Kidney (tissue), 13 donors: ENCODE measurements at regions not wholly inside any gene's neighbourhood (a gene's known extent, or its start where the extent isn't known, plus 50 kb on each side); places are given as distances from the start of the nearest gene placed in this dataset.

Source experiments
- DNase-seq, 5 donors: peaks; one replicate each; pipeline ENCODE4 v3.0.0-alpha.2; 2013 to 2020
- FAIRE-seq: peaks from 2 replicates; lab custom pipeline; 2012; peaks lifted over from hg19 to GRCh38; lab: Jason Lieb, UNC
- H3K27ac ChIP-seq, 2 donors: one replicate each; pipeline ENCODE4 v1.7.0; 2013; ENCODE audit warnings: low read depth in 2 of 2, low read length in 2 of 2, inconsistent platforms in 1 of 2
- H3K27me3 ChIP-seq: one replicate; pipeline ENCODE4 v1.7.1; 2013; ENCODE audit warnings: low read length, inconsistent platforms; ENCODE audit not compliant: control insufficient read depth, insufficient read depth
- H3K36me3 ChIP-seq, 3 donors: one replicate each; pipeline versions ENCODE4 v1.7.0 to v1.7.1; 2013; ENCODE audit warnings: low read length in 3 of 3, control low read depth in 1 of 3, inconsistent platforms in 1 of 3; ENCODE audit not compliant: insufficient read depth in 3 of 3, control insufficient read depth in 2 of 3
- H3K4me1 ChIP-seq, 3 donors: one replicate each; pipeline versions ENCODE4 v1.7.0 to v1.7.1; 2013; ENCODE audit warnings: low read length in 3 of 3, inconsistent platforms in 1 of 3, low read depth in 1 of 3; ENCODE audit not compliant: control insufficient read depth in 2 of 3, insufficient read depth in 2 of 3
- H3K4me3 ChIP-seq, 3 donors: one replicate each; pipeline versions ENCODE4 v1.7.0 to v1.8.1; 2013; ENCODE audit warnings: low read length in 3 of 3, control low read depth in 1 of 3, inconsistent platforms in 1 of 3
- H3K9ac ChIP-seq, 3 donors: one replicate each; pipeline versions ENCODE4 v1.7.0 to v1.7.1; 2013; ENCODE audit warnings: low read length in 3 of 3, control low read depth in 1 of 3, inconsistent platforms in 1 of 3
- H3K9me3 ChIP-seq, 3 donors: one replicate each; pipeline versions ENCODE4 v1.7.0 to v1.7.1; 2013; ENCODE audit warnings: low read length in 3 of 3, control low read depth in 1 of 3, inconsistent platforms in 1 of 3; ENCODE audit not compliant: control insufficient read depth in 2 of 3, insufficient read depth in 1 of 3
- CTCF ChIP-seq: IDR thresholded peaks from 3 replicates; pipeline ENCODE4 v1.5.1; 2012; ENCODE audit warnings: mild to moderate bottlenecking, moderate library complexity, borderline replicate concordance; ENCODE audit not compliant: insufficient read depth; ENCODE audit errors: extremely low read depth
- intact Hi-C: fragments of 100-400 bp; cut with DNase I; formaldehyde crosslinking; loops from one replicate; pipeline ENCODE4 v1.11.1; 2022
- donor health status: control.
- donor health status: control.
- donor health status: control.
- donor health status: control.
- donor health status: control.
- donor health status: DM: yes; HTN: yes; CAD: no.
- donor health status: Normal renal cell carcinoma (clear cell type).

DNA sequence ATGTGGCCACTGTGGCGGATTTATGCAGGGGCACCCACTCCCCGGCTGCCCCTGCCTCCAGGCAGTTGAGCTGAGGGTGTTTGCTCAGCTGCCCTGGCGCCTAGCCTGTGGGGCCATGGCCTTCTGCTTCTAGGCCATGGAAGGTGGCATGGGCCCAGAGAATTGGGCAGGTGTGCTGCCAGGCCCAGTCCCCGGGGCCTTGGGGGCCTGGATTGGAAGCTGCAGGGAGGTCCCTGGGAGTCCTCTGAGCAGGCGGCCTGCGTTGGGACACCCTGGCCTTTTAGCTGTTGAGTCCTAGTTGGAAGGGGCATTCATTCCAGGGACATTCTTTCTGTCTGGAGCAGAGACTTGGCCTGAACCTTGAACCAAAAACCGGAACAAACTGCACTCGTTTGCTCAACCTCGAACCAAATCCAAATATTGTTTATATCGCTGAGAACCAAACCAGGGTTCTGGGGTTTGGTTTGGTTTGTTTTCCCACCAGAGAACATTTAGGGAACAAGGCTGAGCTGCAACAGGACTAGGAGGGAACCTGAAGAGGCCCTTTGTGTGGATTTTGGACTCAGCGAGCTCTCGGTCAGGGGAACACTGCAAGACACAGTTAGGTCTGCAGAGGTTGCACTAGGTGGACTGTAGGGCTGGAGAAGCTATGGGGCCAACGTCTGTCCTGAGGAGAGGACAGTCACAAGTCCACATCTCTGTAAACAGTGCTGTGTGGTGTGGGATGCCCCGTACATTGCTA is 116.8 kb downstream of the BOD1 start:
- no peak for TF ChIP-seq CTCF
- Histone ChIP-seq H3K4me3 (no peak overlapping the region), H3K36me3 (no peaks in the 10 kb centered on the region), H3K9me3 (no peaks in the 10 kb centered on the region), H3K27ac (no peak overlapping the region), H3K4me1 (no peaks in the 10 kb centered on the region), H3K27me3 (no peaks in the 10 kb centered on the region), H3K9ac (no peak overlapping the region)
- intact Hi-C loops, result no loop called here
- DNase-seq (no peak), FAIRE-seq (no peak)

- H3K36me3 ChIP-seq, result no peaks in the 10 kb centered on the region
- DNase-seq (peak in 4 of 5 donors; percentile 26 to 61 (median 44)), FAIRE-seq (no peak)
- intact Hi-C loops, result no loop called here
- no peaks in the 10 kb centered on the region for H3K9me3 ChIP-seq
- no peak overlapping the region for H3K9ac ChIP-seq
- H3K27ac ChIP-seq, result no peak overlapping the region
- no peak overlapping the region for H3K4me3 ChIP-seq
- no peaks in the 10 kb centered on the region for H3K27me3 ChIP-seq
- H3K4me1 ChIP-seq, result no peaks in the 10 kb centered on the region
- no peak for TF ChIP-seq CTCF
Measured at GRCh38 chr5:173498739-173499470, 117.5 kb downstream of the BOD1 start.

DNA sequence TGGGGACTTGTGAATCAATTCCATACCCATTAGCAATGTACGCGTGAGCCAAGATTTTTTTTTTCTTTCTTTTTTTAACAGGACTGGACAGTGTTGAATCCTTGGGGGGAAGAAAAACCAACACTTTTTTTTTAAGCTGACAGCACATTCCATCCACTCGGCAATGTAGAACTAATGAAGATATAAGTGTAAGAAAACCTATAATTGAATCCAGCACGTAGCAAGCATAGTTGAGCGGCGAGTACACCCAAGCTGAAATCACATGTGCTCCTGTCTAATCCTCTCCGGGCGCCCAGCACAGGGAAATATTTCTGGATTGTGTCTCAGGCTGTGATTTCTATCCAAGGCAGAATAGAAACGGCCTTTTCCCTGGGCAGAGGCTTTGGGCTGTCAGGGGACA is 118.2 kb downstream of the BOD1 start:
- Histone ChIP-seq H3K4me3 (no peak overlapping the region), H3K36me3 (no peaks in the 10 kb centered on the region), H3K27ac (no peak overlapping the region), H3K9ac (no peak overlapping the region), H3K4me1 (no peaks in the 10 kb centered on the region), H3K9me3 (no peaks in the 10 kb centered on the region), H3K27me3 (no peaks in the 10 kb centered on the region)
- FAIRE-seq, result no peak
- no peak for TF ChIP-seq CTCF
- DNase-seq, result peak in 3 of 5 donors; percentile 23 to 58 (median 54)
- intact Hi-C loops, result no loop called here
